CD14-positive monocyte (primary cell): ENCODE measurements at regions not wholly inside any gene's neighbourhood (a gene's known extent, or its start where the extent isn't known, plus 50 kb on each side); places are given as distances from the start of the nearest gene placed in this dataset.

Experiments
- DNase-seq, 3 donors: peaks; one replicate each; pipeline ENCODE4 v3.0.0-alpha.2; 2011 to 2022
- H2AFZ ChIP-seq: 2 replicates; pipeline ENCODE4 v1.6.0; 2012; ENCODE audit warnings: mild to moderate bottlenecking, low read depth, low read length, inconsistent platforms; ENCODE audit not compliant: insufficient read depth, poor library complexity, severe bottlenecking
- H3K27ac ChIP-seq, 2 donors: 1 replicate in 1 of 2; 2 replicates in 1 of 2; pipeline ENCODE4 v1.5.1; 2012 to 2013; ENCODE audit warnings: low read length in 2 of 2, control low read depth in 1 of 2, inconsistent platforms in 1 of 2, low read depth in 1 of 2, mild to moderate bottlenecking in 1 of 2
- H3K27me3 ChIP-seq, 2 donors: one replicate each; pipeline versions ENCODE4 v1.6.0 to v1.6.1; 2011 to 2013; ENCODE audit warnings: low read length in 2 of 2; ENCODE audit not compliant: control insufficient read depth in 2 of 2, insufficient read depth in 2 of 2
- H3K36me3 ChIP-seq, 2 donors: replicated peaks in 1 of 2; 1 replicate in 1 of 2; 2 replicates in 1 of 2; pipeline versions ENCODE4 v1.5.1 to v1.6.1; 2012 to 2013; ENCODE audit warnings: low read length in 2 of 2, control low read depth in 1 of 2, inconsistent platforms in 1 of 2, mild to moderate bottlenecking in 1 of 2; ENCODE audit not compliant: insufficient read depth in 2 of 2, control insufficient read depth in 1 of 2
- H3K4me1 ChIP-seq, 2 donors: 1 replicate in 1 of 2; 2 replicates in 1 of 2; pipeline versions ENCODE4 v1.5.1 to v1.6.1; 2012 to 2013; ENCODE audit warnings: low read length in 2 of 2, control low read depth in 1 of 2, inconsistent platforms in 1 of 2, mild to moderate bottlenecking in 1 of 2, moderate library complexity in 1 of 2; ENCODE audit not compliant: insufficient read depth in 2 of 2, control insufficient read depth in 1 of 2
- H3K4me2 ChIP-seq: replicated peaks from 2 replicates; pipeline ENCODE3; 2012; ENCODE audit warnings: low read length, moderate library complexity, mild to moderate bottlenecking; ENCODE audit not compliant: poor library complexity, severe bottlenecking; ENCODE audit errors: extremely low read depth
- H3K4me3 ChIP-seq, 3 experiments: fragments of 200-600 bp in 1 of 3; sonication (generic) in 1 of 3; replicated peaks in 1 of 3; 1 replicate in 2 of 3; 2 replicates in 1 of 3; pipeline ENCODE4 v1.5.1; 2011 to 2013; ENCODE audit warnings: low read length in 3 of 3, mild to moderate bottlenecking in 3 of 3, control low read depth in 2 of 3, low read depth in 2 of 3, inconsistent platforms in 1 of 3, moderate library complexity in 1 of 3
- H3K79me2 ChIP-seq: 2 replicates; pipeline ENCODE4 v1.6.0; 2012; ENCODE audit warnings: mild to moderate bottlenecking, control low read depth, inconsistent platforms, low read length, moderate library complexity; ENCODE audit not compliant: insufficient read depth
- H3K9ac ChIP-seq: 2 replicates; pipeline ENCODE4 v1.6.0; 2017; ENCODE audit warnings: low read length, mild to moderate bottlenecking; ENCODE audit not compliant: insufficient read depth, poor library complexity, severe bottlenecking
- H3K9me3 ChIP-seq, 2 donors: replicated peaks in 1 of 2; 1 replicate in 1 of 2; 2 replicates in 1 of 2; pipeline versions ENCODE4 v1.5.1 to v1.6.1; 2012 to 2013; ENCODE audit warnings: low read length in 2 of 2, control low read depth in 1 of 2; ENCODE audit not compliant: control insufficient read depth in 1 of 2, insufficient read depth in 1 of 2
- H4K20me1 ChIP-seq: 2 replicates; pipeline ENCODE4 v1.6.0; 2012; ENCODE audit warnings: mild to moderate bottlenecking, low read length, control low read depth, moderate library complexity; ENCODE audit not compliant: insufficient read depth
- H3K27ac Mint-ChIP-seq, 7 donors: one replicate each; pipeline ENCODE4 v1.8.0; 2020; ENCODE audit warnings: mild to moderate bottlenecking in 7 of 7, mixed read lengths in 7 of 7, moderate library complexity in 6 of 7, inconsistent platforms in 2 of 7
- H3K27me3 Mint-ChIP-seq, 3 donors: one replicate each; pipeline ENCODE4 v1.8.0; 2021 to 2022; ENCODE audit warnings: low read depth in 3 of 3, mild to moderate bottlenecking in 3 of 3, mixed read lengths in 3 of 3, moderate library complexity in 3 of 3, inconsistent platforms in 1 of 3
- H3K36me3 Mint-ChIP-seq, 2 donors: one replicate each; pipeline ENCODE4 v1.8.0; 2020; ENCODE audit warnings: mixed read lengths in 2 of 2, inconsistent platforms in 1 of 2, mild to moderate bottlenecking in 1 of 2
- H3K4me1 Mint-ChIP-seq: one replicate; pipeline ENCODE4 v1.8.0; 2020; ENCODE audit warnings: mild to moderate bottlenecking, mixed read lengths
- H3K4me3 Mint-ChIP-seq, 2 donors: one replicate each; pipeline ENCODE4 v1.8.0; 2020; ENCODE audit warnings: mild to moderate bottlenecking in 2 of 2, mixed read lengths in 2 of 2, moderate library complexity in 1 of 2
- H3K9me3 Mint-ChIP-seq, 7 donors: one replicate each; pipeline ENCODE4 v1.8.0; 2020 to 2022; ENCODE audit warnings: mixed read lengths in 7 of 7, mild to moderate bottlenecking in 6 of 7, moderate library complexity in 6 of 7, inconsistent platforms in 2 of 7
- CTCF ChIP-seq: fragments of 200-600 bp; IDR thresholded peaks from one replicate; pipeline ENCODE4 v1.8.0; 2022; ENCODE audit warnings: antibody characterized with exemption, mild to moderate bottlenecking
- WGBS: methylation state at CpG from one replicate; pipeline ENCODE4 v1.1.5; 2013; ENCODE audit warnings: missing lambda C conversion rate; ENCODE audit not compliant: insufficient coverage; 5-methylcytosine and 5-hydroxymethylcytosine counted together
- intact Hi-C, 2 donors: fragments of 100-400 bp; cut with micrococcal nuclease; formaldehyde crosslinking; loops; one replicate each; pipeline versions ENCODE4 v1.15.0 to v1.15.1; 2023

- H3K27ac Mint-ChIP-seq, result no peak overlapping the region
- no peak overlapping the region for H3K4me3 ChIP-seq
- no peak overlapping the region for H3K27ac ChIP-seq
- no peak for TF ChIP-seq CTCF
- no peaks in the 10 kb centered on the region for H3K27me3 ChIP-seq
- no peak overlapping the region for H2AFZ ChIP-seq
- no peak overlapping the region for H3K4me3 Mint-ChIP-seq
- H3K4me2 ChIP-seq, result no peak overlapping the region
- intact Hi-C loops, result no loop called here
- no peaks in the 10 kb centered on the region for H3K36me3 ChIP-seq
- peaks cover 0 to 2% (median 0%) of the 10 kb centered on the region in 7 donors for H3K9me3 Mint-ChIP-seq
- H3K36me3 Mint-ChIP-seq, result no peaks in the 10 kb centered on the region
- H3K9ac ChIP-seq, result no peak overlapping the region
- no peaks in the 10 kb centered on the region for H3K9me3 ChIP-seq
- H3K79me2 ChIP-seq, result no peaks in the 10 kb centered on the region
- no peaks in the 10 kb centered on the region for H3K4me1 ChIP-seq
- H3K4me1 Mint-ChIP-seq, result no peaks in the 10 kb centered on the region
- peaks cover 2 to 5% (median 3%) of the 10 kb centered on the region in 3 donors for H3K27me3 Mint-ChIP-seq
- H4K20me1 ChIP-seq, result no peaks in the 10 kb centered on the region
- DNase-seq, result no peak
Measured at GRCh38 chr19:28703400-28703956, 509.5 kb downstream of the UQCRFS1 start.

DNA sequence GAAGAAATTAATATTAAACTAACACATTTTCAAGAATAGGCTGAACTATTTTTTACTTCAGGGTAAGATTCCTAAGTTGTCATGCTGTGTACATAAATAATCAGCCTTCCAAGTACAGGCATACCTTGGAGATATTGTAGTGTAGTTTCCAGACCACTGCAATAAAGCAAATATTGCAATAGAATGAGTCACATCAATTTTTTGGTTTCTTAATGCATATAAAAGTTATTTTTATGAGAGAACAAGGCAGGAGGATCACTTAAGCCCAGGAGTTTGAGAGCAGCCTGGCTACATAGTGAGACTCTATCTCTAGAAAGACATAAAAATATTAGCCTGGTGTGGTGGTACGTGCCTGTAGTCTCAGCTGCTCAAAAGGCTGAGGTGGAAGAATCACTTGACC is 511.5 kb downstream of the UQCRFS1 start:
- H3K27ac Mint-ChIP-seq, result no peak overlapping the region
- Histone ChIP-seq H3K27me3 (no peaks in the 10 kb centered on the region), H3K27ac (no peak overlapping the region), H3K36me3 (no peaks in the 10 kb centered on the region), H4K20me1 (no peaks in the 10 kb centered on the region), H3K4me1 (no peaks in the 10 kb centered on the region), H3K4me2 (no peak overlapping the region), H3K4me3 (no peak overlapping the region), H3K9me3 (no peaks in the 10 kb centered on the region), H3K9ac (no peak overlapping the region), H2AFZ (no peak overlapping the region), H3K79me2 (no peaks in the 10 kb centered on the region)
- H3K4me3 Mint-ChIP-seq, result no peak overlapping the region
- H3K36me3 Mint-ChIP-seq, result no peaks in the 10 kb centered on the region
- no peak for TF ChIP-seq CTCF
- H3K27me3 Mint-ChIP-seq, result peaks cover 0 to 2% (median 2%) of the 10 kb centered on the region in 3 donors
- no peak for DNase-seq
- intact Hi-C loops, result no loop called here
- H3K9me3 Mint-ChIP-seq, result peaks cover 0 to 2% (median 0%) of the 10 kb centered on the region in 7 donors
- H3K4me1 Mint-ChIP-seq, result no peaks in the 10 kb centered on the region
- WGBS, result no CpG with 5 or more reads among the region's 1 CpG
